AG04449 (cell line): ENCODE measurements at regions not wholly inside any gene's neighbourhood (a gene's known extent, or its start where the extent isn't known, plus 50 kb on each side); places are given as distances from the start of the nearest gene placed in this dataset.

Experiments used
- CTCF ChIA-PET: fragments of 350-600 bp; formaldehyde crosslinking; extraction: SDS; loops from one replicate; lab custom pipeline; 2021; ENCODE audit warnings: antibody characterized with exemption; lab: Yijun Ruan, JAX
- POLR2A ChIA-PET: fragments of 400-600, 350-600 bp; formaldehyde crosslinking; extraction: SDS; loops from one replicate; lab custom pipeline; 2020; ENCODE audit warnings: antibody characterized with exemption, inconsistent platforms; lab: Yijun Ruan, JAX
- DNase-seq: peaks from one replicate; pipeline ENCODE4 v3.0.0-alpha.2; 2010; ENCODE audit warnings: low read depth, low spot score
- H3K4me3 ChIP-seq: 2 replicates; pipeline ENCODE4 v1.5.1; 2011; ENCODE audit warnings: low read depth, mild to moderate bottlenecking, control low read depth, low read length
- TF ChIP-seq, protein P1 (sequence below): IDR thresholded peaks from one replicate; pipeline ENCODE4 v1.5.1; 2011; ENCODE audit warnings: mild to moderate bottlenecking, moderate library complexity, low read length, control low read depth, inconsistent platforms; ENCODE audit not compliant: insufficient read depth; ENCODE audit errors: missing control alignments

- CTCF ChIA-PET: no interaction called here
- POLR2A ChIA-PET: no interaction called here
- TF ChIP-seq, protein P1, sequence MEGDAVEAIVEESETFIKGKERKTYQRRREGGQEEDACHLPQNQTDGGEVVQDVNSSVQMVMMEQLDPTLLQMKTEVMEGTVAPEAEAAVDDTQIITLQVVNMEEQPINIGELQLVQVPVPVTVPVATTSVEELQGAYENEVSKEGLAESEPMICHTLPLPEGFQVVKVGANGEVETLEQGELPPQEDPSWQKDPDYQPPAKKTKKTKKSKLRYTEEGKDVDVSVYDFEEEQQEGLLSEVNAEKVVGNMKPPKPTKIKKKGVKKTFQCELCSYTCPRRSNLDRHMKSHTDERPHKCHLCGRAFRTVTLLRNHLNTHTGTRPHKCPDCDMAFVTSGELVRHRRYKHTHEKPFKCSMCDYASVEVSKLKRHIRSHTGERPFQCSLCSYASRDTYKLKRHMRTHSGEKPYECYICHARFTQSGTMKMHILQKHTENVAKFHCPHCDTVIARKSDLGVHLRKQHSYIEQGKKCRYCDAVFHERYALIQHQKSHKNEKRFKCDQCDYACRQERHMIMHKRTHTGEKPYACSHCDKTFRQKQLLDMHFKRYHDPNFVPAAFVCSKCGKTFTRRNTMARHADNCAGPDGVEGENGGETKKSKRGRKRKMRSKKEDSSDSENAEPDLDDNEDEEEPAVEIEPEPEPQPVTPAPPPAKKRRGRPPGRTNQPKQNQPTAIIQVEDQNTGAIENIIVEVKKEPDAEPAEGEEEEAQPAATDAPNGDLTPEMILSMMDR: no peak
- no peak overlapping the region for H3K4me3 ChIP-seq
- DNase-seq: no peak
These were observed 769.0 kb upstream of the ZEB2 start for GRCh38 chr2:145288650-145289496.

GRCh38 chr2:145287736-145288135 lies 767.8 kb upstream of the ZEB2 start:
- DNase-seq: peak; percentile 5
- TF ChIP-seq, protein P1: no peak
- ChIA-PET CTCF (no interaction called here), POLR2A (no interaction called here)
- no peak overlapping the region for H3K4me3 ChIP-seq

DNA sequence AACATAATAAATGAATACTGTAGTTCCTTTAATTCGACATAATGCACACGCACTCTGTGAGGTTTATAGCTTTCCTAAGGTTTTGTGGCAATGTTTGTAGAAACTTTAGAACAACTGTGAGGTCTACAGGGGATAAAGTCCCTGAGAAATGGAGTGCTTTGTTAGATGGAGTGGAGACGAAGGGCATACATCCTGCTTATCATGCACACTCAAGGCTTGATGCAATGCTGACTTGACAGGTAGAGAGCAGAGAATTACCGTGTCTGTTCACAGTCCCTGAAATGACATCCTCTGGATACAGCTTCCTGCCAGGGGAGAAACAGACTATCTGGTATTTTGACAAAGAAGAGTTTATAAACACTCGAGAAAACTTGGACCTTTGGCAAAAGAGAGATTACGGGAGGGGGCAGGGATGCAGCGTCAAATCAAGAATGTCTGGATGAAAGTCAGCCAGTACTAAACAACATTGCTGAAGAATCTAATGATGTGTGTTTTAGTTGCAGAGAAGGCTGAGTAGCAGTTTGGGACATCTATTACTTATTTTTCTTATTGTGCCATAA lies 766.9 kb upstream of the ZEB2 start:
- no peak for DNase-seq
- CTCF ChIA-PET: no interaction called here
- POLR2A ChIA-PET: no interaction called here
- TF ChIP-seq, protein P1: no peak
- no peak overlapping the region for H3K4me3 ChIP-seq

GRCh38 chr2:145284551-145284950 lies 764.6 kb upstream of the ZEB2 start:
- CTCF ChIA-PET: no interaction called here
- no peak overlapping the region for H3K4me3 ChIP-seq
- no peak for DNase-seq
- POLR2A ChIA-PET: no interaction called here
- TF ChIP-seq, protein P1: no peak

- POLR2A ChIA-PET: no interaction called here
- TF ChIP-seq, protein P1: no peak
- H3K4me3 ChIP-seq: no peak overlapping the region
- no peak for DNase-seq
- CTCF ChIA-PET: no interaction called here
These were observed 763.2 kb upstream of the ZEB2 start for GRCh38 chr2:145283131-145283530.

GRCh38 chr2:145277922-145278321 lies 758.0 kb upstream of the ZEB2 start:
- H3K4me3 ChIP-seq: no peak overlapping the region
- ChIA-PET CTCF (no interaction called here), POLR2A (no interaction called here)
- TF ChIP-seq, protein P1: no peak
- peak; percentile 3 for DNase-seq
